ACHN (cell line): ENCODE measurements at regions not wholly inside any gene's neighbourhood (a gene's known extent, or its start where the extent isn't known, plus 50 kb on each side); places are given as distances from the start of the nearest gene placed in this dataset.

Experiments used
- DNase-seq: peaks from one replicate; pipeline ENCODE4 v3.0.0-alpha.2; 2015
- in situ Hi-C: cut with HindIII; loops from 2 replicates; pipeline ENCODE4 v1.10.0; 2017; ENCODE audit warnings: low sequenced_read_pairs, low pct_ligation_motif_present, low pct_unique_long_range_greater_than_20kb

DNA sequence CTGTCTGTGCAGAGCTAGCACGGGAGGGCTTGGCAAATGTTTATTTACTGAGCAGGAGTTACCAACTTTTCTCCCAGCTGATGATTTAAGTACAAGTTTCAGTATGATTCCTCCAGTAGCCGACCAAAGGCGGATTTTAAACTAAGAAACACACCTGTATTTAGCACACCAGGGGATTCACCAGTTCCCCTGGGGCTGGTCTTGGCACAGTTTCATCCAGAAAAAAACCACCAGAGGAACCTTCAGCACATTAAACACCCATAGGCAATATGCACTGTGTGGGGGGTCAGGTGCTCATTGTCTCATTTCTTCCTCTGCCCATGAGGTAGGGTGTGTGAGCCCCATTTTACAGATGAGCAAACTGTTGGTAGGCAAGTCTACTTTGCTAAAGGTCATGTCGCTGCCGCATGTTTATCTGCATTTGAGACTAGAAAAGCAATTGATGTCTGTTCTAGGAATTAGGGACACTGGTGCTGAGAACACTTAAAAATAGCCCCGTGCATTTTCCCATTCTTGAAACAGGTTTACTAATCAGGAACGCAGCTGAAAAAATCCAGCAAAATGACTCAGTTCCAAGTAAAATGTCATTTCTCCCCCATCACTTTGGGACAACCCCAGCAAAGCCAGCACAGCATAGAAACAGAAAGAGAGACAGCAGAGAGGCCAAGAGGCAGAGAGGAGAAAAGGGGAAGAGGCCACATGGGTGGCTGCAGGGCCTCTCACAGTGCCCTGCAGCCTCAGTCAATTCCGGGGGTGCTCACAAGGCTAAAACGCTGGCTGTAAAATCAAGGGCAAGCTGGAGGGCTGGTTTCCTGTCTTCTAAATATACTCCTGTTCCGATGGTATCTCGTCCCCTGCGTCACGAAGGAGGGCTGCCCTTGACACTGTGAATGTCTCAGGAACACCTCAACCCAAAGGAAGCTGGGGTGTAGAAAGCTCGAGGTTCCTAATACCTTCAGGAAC lies 166.8 kb upstream of the ID2 start:
- no peak for DNase-seq
- in situ Hi-C loops, result no loop called here

DNA sequence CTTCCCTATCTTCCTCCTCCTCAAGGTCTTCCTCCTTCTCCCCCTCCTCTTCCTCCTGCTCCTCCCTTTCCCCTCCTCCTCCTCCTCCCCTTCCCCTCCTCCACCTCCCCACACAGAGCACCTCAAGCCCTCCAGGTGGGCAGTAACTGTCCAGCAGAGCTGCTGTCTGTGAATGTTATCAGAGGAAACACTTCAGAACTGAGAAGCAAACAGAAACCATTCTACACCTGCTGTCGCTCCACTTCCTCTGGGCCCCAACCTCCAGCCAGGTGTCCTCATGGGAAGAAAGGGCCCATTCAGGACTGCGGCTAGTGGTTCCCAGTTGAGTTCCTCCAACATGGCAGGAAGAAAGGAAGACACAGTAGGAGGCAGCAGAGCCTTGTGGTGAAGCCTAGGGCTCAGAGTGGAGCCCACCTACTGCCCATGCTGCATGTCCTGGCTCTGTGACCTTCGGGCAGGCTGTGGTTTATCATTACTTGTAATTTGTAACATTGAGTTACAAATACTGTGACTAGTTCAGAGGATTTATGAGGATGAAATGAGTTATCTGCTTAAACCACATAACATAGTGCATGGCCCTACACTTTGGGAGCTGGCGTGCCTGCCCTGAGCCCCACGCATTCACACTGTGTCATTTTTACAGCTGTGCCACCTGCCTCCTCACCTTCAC lies 165.9 kb upstream of the ID2 start:
- in situ Hi-C loops, result no loop called here
- no peak for DNase-seq

DNA sequence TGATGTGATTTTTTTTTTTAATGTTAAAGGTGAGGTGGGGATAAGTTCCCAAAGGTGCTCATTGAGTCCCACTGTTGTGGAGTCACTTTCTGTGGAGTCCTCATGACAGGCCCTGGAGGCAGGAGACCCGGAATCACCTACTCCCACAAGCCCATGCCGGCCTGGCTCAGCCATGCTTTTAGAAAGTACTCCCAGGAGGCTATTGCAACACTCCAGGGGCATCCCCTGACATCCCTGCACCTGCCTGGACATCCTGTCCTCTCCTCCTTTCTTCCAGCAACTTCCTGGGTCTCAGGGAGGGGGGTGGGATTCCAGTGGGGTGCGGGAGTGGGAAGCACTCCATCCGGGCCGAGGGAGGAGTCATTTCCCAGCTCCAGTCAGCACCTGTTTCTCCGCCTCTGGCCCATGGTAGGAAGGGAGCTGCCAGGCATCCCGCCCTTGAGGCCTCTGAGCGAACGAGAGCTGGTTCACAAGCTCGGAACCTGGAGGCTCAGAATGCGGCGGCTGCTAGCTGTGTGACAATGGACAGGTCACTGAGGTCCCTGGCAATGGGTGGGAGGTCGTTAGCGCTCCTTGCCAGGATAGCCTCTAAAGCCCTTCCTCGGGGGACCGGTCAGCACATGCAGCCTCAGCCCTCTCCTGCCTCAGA lies 163.9 kb upstream of the ID2 start:
- no peak for DNase-seq
- in situ Hi-C loops, result no loop called here

DNA sequence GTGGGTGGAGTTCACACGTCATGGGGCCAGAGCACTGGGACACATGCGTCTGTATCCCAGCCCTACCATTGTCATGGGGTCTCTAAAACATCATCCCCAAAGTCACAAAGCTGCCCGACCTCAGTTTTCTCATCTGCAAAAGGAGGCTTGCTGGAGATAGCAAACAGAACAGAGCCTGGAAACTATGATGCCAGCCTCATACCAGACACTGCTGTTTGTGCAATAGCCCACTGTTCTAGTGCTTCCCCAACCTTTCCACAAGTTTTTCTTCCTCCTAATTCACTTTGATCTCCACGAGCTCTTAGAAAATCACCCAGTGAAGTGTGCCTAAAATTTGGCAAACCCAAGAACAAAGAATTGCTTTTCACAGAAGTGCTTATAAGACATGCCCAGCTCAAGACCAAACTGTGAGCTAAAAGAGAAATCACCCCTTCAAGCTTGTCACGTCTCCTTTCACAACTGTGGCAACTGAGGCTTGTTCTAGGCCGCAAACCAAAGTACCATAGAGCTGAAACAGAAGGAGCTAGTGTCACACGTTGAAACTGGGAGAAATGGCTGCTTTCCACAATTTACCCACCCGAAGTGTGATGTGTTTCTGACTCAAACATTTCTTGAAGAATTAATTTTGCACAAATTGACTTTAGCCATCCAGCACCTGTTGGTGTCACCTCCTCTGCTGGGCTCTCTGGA lies 162.7 kb upstream of the ID2 start:
- DNase-seq, result no peak
- in situ Hi-C loops, result no loop called here

DNA sequence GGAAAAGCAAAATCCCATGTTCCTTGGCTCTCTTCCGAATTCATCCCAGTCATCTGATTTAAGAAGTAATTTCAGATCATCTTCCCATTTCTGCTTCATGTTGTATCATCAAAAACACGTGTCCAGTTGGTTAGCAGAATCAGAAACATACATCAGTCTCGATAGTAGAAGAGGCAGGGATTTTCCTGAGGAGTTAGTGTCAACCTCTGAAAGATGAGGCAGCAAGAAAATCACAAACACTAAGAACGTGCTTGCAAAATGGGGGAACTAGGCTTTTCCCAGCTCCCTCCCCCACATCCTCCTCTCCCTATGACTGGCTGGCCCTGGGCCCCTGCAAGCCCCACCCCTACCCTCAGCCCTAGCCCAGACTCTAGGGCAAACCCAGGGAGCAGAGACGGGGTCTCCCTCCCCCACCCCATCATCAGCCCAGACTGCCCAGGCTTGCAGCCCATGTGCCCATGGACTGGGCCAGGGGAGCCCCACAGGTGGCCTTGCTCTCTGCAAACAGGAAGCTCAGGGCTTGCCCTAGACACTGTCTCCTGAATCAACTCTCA lies 161.0 kb upstream of the ID2 start:
- in situ Hi-C loops, result no loop called here
- no peak for DNase-seq

DNA sequence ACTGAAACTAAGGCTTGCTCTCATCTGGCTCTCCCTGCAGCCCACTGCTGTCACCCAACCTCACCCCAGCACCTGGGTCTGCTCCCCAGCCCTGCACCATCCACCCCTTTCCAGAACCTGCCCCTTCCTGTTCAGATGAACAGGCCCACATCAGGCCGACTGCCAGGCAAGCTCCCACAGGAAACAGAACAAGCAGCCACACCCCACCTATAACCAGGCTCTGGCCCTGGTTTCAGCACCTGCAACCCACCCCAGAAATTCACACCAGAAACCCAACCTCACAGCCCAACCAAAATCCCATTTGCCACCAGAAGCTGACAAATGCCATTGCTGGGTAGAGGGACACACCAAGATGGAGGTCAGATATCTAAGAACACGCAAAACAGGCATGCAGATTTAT lies 159.2 kb upstream of the ID2 start:
- in situ Hi-C loops, result no loop called here
- DNase-seq, result no peak

DNA sequence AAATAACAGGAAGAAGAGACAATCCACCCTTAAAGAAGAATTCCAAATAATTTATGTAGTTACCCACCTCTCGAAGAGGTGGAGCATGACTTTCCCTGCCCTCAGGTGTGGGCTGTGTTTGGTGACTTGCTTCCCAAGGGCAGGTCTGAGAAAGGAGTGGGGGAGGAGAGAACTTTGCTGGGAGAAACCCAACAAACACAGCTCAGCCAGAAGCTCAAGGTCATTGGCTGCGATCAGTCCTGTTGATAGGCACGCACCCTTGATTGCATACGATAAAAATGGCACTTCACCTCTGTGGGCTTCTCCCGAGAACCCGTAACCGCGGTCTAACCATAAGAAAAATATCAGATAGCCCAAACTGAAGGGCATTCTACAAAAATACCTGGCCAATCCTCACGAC lies 157.5 kb upstream of the ID2 start:
- DNase-seq, result no peak
- in situ Hi-C loops, result no loop called here

DNA sequence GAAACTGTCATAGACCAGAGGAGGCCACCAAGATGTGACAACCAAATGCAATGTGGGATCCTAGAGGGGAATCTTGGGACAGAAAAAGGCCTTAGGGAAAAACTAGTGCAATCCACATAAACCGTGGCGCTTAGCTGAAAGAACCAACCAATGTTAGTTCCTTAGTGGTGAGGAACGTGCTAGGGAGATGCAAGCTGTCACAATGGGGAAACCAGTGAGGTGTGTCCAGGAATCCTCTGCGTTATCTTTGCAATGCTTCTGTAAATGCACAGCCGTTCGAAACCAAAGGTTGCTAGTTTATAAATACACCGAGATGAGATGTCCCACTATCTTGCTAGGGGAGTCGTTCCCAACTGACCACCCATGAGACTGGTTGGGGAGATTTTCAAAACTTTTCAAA lies 157.0 kb upstream of the ID2 start:
- in situ Hi-C loops, result no loop called here

DNA sequence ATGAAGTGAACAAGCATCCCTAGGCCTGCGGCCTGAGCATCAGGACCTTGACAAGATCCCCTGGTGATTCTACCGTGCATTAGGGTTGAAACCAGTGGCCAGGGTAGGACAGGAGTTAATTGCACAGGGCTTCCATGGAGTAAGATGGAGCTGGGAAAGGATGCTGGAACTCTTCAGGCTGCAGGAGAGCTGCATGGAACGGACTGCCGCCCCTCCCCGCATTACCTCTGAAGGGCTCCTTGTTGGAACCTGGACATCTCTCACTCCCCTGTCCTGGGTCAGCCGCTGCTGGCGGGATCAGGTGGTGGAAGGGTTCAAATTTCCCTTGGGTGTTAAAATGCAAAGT lies 156.6 kb upstream of the ID2 start:
- in situ Hi-C loops, result no loop called here
- DNase-seq, result no peak

More for the DNA sequence above, 157.0 kb upstream of the ID2 start:
- no peak for DNase-seq

DNA sequence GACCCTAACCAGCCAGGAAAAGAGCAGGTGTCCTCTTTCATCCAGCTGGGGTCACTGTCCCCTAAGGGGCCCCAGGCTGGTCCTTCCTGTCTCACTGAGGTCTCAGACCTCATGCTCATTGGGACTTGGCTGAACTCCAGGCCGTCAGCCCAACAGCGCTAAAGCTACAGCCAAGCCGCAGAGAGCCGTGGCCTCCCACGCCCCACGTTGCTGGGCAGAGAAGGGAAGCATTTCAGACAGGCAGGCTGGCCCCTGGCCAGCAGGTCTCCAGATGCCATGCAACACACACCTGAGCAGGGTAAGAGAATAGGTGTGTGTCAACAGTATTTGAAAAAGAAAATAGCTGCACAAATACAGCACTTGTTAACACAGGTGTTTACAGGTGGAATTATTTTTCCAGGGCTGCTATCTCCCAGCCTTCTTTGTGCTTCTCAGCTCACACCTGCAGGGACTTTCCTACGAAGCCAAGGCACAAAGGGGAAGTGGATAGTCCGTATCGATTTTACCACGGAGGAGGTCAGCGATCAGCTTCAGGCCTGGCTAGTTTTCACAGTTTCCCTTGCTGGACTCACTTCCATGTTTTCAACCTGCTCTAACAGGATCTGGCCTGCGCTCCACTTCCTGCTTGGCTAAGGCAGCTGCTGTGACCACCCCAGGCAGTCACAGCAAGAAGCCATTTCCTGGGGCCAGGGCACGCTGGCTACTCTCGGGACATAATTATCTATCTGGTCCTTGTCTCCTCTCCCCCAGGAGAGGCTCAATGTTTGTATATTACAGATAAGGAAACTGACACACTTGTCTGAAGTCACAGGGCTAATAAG lies 156.1 kb upstream of the ID2 start:
- in situ Hi-C loops, result no loop called here
- DNase-seq, result peak; percentile 16

DNA sequence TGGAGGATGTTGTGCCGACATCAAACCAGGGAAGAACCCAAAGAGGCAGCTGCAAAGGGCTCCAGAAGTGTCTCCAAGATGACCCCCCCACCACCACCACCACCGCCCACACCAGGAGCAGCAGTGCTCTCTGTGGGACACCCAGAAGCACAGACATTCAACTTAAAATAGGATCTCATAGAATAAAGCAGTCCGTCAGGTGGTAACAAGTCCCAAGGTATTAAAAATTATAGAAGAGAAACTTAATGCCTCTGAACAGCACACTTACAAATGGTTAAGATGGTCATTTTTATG lies 155.5 kb upstream of the ID2 start:
- in situ Hi-C loops, result no loop called here
- no peak for DNase-seq

DNA sequence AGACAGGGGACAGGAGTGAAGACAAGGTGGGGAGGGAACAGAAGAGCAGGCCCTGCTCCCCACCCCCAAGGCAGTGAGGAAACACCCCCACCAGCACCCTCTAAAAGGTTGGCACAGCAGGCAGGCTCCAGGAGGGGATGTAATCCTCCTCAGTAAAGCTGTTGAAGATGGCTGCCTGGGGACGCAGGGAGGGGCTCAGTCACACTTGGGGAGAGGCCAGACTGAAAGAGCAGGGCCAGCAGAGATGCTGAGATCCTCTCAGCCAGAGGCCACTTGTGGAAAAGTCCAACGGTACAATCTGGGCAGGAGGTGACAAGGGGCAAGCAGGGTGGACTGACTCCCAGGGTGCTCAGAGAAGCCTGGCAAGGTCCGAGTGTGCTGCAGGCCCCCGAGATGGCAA lies 154.8 kb upstream of the ID2 start:
- in situ Hi-C loops, result no loop called here
- no peak for DNase-seq

DNA sequence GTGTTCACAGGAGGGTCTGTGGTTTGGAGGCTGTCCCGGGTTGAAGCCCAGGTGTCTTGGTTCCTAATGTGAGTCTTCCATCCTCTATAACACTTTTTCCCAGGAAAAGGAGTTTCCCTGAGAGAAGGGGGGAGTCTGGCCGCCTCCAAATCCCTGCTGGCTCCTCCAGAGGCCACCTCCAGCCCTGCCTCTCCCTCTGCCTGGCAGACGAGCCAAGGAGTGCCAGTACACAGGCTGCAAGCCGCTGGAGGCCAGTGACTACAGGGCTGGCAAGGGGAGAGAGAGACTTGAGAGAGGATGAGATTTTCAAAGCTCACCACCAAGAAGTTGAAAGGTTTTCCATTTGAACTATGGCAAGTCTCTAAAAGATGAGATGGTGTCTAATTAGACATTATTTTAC lies 154.2 kb upstream of the ID2 start:
- DNase-seq, result no peak
- in situ Hi-C loops, result no loop called here

DNA sequence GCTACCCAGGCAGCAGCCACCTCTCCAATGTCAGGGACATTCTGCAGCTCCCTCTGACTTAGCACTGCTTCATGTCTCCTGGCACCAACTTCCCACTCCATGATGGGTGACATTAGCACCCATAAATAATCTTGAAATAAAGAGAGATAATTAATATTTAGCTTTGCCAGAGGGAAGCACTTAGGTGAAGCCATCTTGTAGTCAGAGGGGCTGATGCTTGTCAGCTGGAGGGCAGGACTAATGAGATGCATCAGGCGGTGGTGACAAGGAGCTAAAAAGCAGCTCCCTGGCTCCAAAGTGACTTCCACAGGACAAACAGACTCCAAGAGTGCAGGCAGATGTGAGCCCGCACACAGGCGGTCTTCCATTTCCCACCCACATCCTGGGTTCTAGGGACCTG lies 153.0 kb upstream of the ID2 start:
- in situ Hi-C loops, result no loop called here

DNA sequence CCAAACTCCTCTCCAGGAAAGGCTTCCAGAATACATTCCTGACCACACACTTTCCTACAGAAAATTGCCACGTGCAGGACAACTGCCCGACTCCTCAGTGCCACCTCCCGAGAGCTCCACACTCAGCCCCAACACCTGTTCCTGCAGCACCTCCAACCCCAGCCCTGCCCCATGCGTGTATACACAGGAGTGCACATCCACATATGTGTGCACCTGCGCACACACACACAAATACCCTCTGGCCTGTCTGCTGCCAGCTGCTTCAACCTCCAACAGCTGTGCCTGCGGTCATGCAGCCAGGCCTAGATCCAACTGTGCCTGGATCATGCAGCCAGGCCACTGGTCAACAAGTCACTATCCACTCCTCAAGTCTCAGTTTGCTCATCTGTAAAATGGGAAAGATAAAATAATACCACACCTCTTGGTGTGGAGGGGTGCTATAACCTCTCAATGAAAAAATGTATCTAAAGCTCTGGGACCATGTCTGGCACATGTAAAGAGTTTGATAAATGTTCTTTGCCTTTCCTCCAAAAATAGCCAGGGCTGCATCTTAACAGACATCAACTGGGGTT lies 152.1 kb upstream of the ID2 start:
- DNase-seq, result no peak
- in situ Hi-C loops, result no loop called here

More for the DNA sequence above, 153.0 kb upstream of the ID2 start:
- no peak for DNase-seq

DNA sequence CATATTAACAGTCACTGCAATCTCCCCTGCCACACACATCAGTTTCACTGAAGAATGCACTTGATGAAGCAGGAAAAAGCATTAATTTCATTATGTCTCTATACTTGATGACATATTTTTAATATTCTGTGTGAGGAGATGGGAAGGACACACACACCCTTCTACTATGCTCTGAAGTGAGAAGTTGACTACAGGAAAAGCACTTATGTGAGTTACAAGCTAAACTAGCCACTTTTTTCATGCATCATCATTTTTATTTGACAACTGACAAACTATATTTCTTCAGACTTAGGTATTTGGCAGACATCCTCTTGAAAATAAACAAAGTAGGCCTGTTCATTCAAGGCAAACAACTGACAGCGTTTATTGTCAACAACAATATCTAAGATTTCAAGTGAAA lies 150.4 kb upstream of the ID2 start:
- DNase-seq, result no peak
- in situ Hi-C loops, result no loop called here

DNA sequence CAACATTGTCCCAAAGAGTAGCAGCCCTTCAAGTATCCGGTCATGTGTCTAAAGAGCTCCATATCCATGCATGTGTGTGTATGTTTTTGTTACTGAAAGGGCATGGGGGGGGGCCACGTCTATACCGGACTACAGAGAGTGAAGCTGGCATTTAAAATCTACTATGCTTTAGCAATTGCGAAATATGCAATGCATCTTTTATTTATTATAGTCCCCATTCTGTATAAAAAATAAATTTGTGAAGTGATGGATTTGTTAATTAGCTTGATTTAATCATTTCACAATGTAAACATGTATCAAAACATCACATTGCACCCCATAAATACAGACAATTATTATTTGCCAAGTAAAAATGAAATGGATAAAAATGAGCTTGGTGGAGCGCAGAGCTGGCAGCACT lies 149.4 kb upstream of the ID2 start:
- DNase-seq, result no peak

DNA sequence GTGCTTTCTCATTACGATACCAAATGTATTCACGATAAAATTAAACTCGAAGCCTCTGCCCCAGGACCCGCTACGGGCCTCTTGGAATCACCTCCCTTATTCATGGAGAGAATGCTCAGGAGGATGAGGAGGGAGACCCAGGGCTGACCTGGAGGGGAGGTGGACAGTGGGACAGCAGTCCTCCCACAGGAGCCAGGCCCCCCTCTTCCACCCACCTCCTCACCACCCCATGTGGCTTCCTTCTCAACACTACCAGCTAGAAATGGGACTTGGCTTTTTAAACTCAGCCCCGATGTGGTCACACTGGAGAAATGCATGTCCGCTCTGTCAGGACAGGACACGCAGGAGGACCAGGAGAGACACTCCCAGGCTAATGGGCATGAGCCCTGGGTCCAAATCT lies 147.9 kb upstream of the ID2 start:
- in situ Hi-C loops, result no loop called here
- no peak for DNase-seq

More for the DNA sequence above, 149.4 kb upstream of the ID2 start:
- in situ Hi-C loops, result no loop called here
